ENCODE measurements at regions not wholly inside any gene's neighbourhood (a gene's known extent, or its start where the extent isn't known, plus 50 kb on each side); places are given as distances from the start of the nearest gene placed in this dataset.
"Not testable (repeated sequence)": the region's sequence is repeated elsewhere in the genome, so short reads cannot be mapped to it uniquely, and the experiment has no call there.

- DNase-seq, result no peak
Measured at GRCh38 chr7:16265863-16266458, 155.4 kb downstream of the CRPPA start.

- no peak for DNase-seq
Measured at GRCh38 chr7:16264823-16265804, 156.2 kb downstream of the CRPPA start.

GRCh38 chr7:16264036-16264819 lies 157.1 kb downstream of the CRPPA start:
- DNase-seq, result no peak

- DNase-seq, result not testable (repeated sequence)
Measured at GRCh38 chr7:16263377-16263776, 158.0 kb downstream of the CRPPA start.

- no peak for DNase-seq
Measured at GRCh38 chr7:16261654-16262053, 159.7 kb downstream of the CRPPA start.

- no peak for DNase-seq
Measured at GRCh38 chr7:16261100-16261499, 160.2 kb downstream of the CRPPA start.

GRCh38 chr7:16260236-16260728 lies 161.1 kb downstream of the CRPPA start:
- DNase-seq, result no peak

- not testable (repeated sequence) for DNase-seq
Measured at GRCh38 chr7:16256419-16256818, 164.9 kb downstream of the CRPPA start.

- DNase-seq, result not testable (repeated sequence)
Measured at GRCh38 chr7:16255952-16256351, 165.4 kb downstream of the CRPPA start.

GRCh38 chr7:16250655-16251054 lies 170.7 kb downstream of the CRPPA start:
- not testable (repeated sequence) for DNase-seq

GRCh38 chr7:16249204-16249603 lies 172.1 kb downstream of the CRPPA start:
- DNase-seq, result not testable (repeated sequence)

GRCh38 chr7:16248556-16248955 lies 172.8 kb downstream of the CRPPA start:
- DNase-seq, result not testable (repeated sequence)

- DNase-seq, result no peak
Measured at GRCh38 chr7:16244469-16244868, 176.9 kb downstream of the CRPPA start.

GRCh38 chr7:16242920-16243319 lies 178.4 kb downstream of the CRPPA start:
- DNase-seq, result no peak

- DNase-seq, result no peak
Measured at GRCh38 chr7:16241017-16241416, 180.3 kb downstream of the CRPPA start.

GRCh38 chr7:16236381-16236780 lies 185.0 kb downstream of the CRPPA start:
- no peak for DNase-seq

GRCh38 chr7:16235147-16236114 lies 185.9 kb downstream of the CRPPA start:
- no peak for DNase-seq

- no peak for DNase-seq
Measured at GRCh38 chr7:16234493-16235146, 186.7 kb downstream of the CRPPA start.

GRCh38 chr7:16233517-16233916 lies 187.8 kb downstream of the CRPPA start:
- no peak for DNase-seq

- no peak for DNase-seq
Measured at GRCh38 chr7:16232273-16232672, 189.1 kb downstream of the CRPPA start.

- no peak for DNase-seq
Measured at GRCh38 chr7:16223963-16224707, 197.2 kb downstream of the CRPPA start.

Measured in NCI-H2171 treated with DMSO at 0.1 percent for 48 hours (cell line).